DND-41 (cell line): ENCODE measurements at regions not wholly inside any gene's neighbourhood (a gene's known extent, or its start where the extent isn't known, plus 50 kb on each side); places are given as distances from the start of the nearest gene placed in this dataset.

Source experiments
- CTCF ChIP-seq: IDR thresholded peaks from 2 replicates; pipeline ENCODE4 v1.5.1; 2012; ENCODE audit warnings: borderline replicate concordance, low read length, moderate library complexity, mild to moderate bottlenecking; ENCODE audit not compliant: poor library complexity, severe bottlenecking; ENCODE audit errors: extremely low read depth
- EZH2 ChIP-seq: IDR thresholded peaks from 3 replicates; pipeline ENCODE4 v1.6.1; 2012; ENCODE audit warnings: borderline replicate concordance, low read depth, mild to moderate bottlenecking, moderate library complexity, low read length, inconsistent platforms; ENCODE audit not compliant: severe bottlenecking

GRCh38 chr12:88994537-88994936, 357.8 kb downstream of the DUSP6 start:
- TF ChIP-seq CTCF (no peak), EZH2 (no peak)
